Ectodermal cell (in vitro differentiated cells): ENCODE measurements at regions not wholly inside any gene's neighbourhood (a gene's known extent, or its start where the extent isn't known, plus 50 kb on each side); places are given as distances from the start of the nearest gene placed in this dataset.
"Not testable (repeated sequence)": the region's sequence is repeated elsewhere in the genome, so short reads cannot be mapped to it uniquely, and the experiment has no call there.

Experiments
- H3K27ac ChIP-seq: 2 replicates; pipeline ENCODE4 v1.7.0; 2013; ENCODE audit warnings: mild to moderate bottlenecking, low read depth, low read length; ENCODE audit not compliant: insufficient read depth, poor library complexity, severe bottlenecking
- H3K27me3 ChIP-seq: 2 replicates; pipeline ENCODE4 v1.7.0; 2013; ENCODE audit warnings: mild to moderate bottlenecking, low read length; ENCODE audit not compliant: insufficient read depth, control insufficient read depth, poor library complexity, severe bottlenecking
- H3K36me3 ChIP-seq: one replicate; pipeline ENCODE4 v1.7.0; 2013; ENCODE audit warnings: low read length; ENCODE audit not compliant: control insufficient read depth, insufficient read depth
- H3K4me1 ChIP-seq: one replicate; pipeline ENCODE4 v1.7.0; 2013; ENCODE audit warnings: low read length; ENCODE audit not compliant: control insufficient read depth, insufficient read depth
- H3K4me3 ChIP-seq: 2 replicates; pipeline ENCODE4 v1.7.0; 2013; ENCODE audit warnings: low read depth, low read length, control low read depth; ENCODE audit not compliant: insufficient read depth
- H3K9me3 ChIP-seq: 2 replicates; pipeline ENCODE4 v1.7.0; 2013; ENCODE audit warnings: mild to moderate bottlenecking, low read length, moderate library complexity; ENCODE audit not compliant: control insufficient read depth
- WGBS, 2 experiments: methylation state at CpG; one replicate each; pipeline ENCODE4 v1.1.7; 2013; ENCODE audit warnings: missing lambda C conversion rate in 2 of 2; 5-methylcytosine and 5-hydroxymethylcytosine counted together

GRCh38 chrX:122641136-122641535 lies 542.9 kb upstream of the GRIA3 start:
- H3K36me3 ChIP-seq: no peaks in the 10 kb centered on the region
- H3K9me3 ChIP-seq: no peaks in the 10 kb centered on the region
- no peaks in the 10 kb centered on the region for H3K4me1 ChIP-seq
- no peak overlapping the region for H3K27ac ChIP-seq
- H3K27me3 ChIP-seq: no peaks in the 10 kb centered on the region
- 100% methylated on average over 1 of the region's 2 CpGs; no CpG with 5 or more reads in 1 of the 2 experiments for WGBS, 2 experiments
- H3K4me3 ChIP-seq: no peak overlapping the region

GRCh38 chrX:122641826-122642225 lies 542.3 kb upstream of the GRIA3 start:
- Histone ChIP-seq H3K27ac (no peak overlapping the region), H3K36me3 (no peaks in the 10 kb centered on the region), H3K9me3 (no peaks in the 10 kb centered on the region), H3K4me3 (no peak overlapping the region), H3K4me1 (no peaks in the 10 kb centered on the region), H3K27me3 (no peaks in the 10 kb centered on the region)
- 91 to 99% methylated on average over 4 of the region's 4 CpGs for WGBS, 2 experiments

- 83 to 86% methylated on average over 9 to 11 of the region's 16 CpGs for WGBS, 2 experiments
Observed at GRCh38 chrX:122655256-122655655, 528.8 kb upstream of the GRIA3 start.

GRCh38 chrX:122666601-122667000 lies 517.5 kb upstream of the GRIA3 start:
- H3K27me3 ChIP-seq: no peaks in the 10 kb centered on the region
- no peaks in the 10 kb centered on the region for H3K4me1 ChIP-seq
- H3K36me3 ChIP-seq: no peaks in the 10 kb centered on the region
- H3K9me3 ChIP-seq: no peaks in the 10 kb centered on the region
- 82% methylated on average over 1 of the region's 1 CpG; no CpG with 5 or more reads in 1 of the 2 experiments for WGBS, 2 experiments
- H3K4me3 ChIP-seq: no peak overlapping the region
- no peak overlapping the region for H3K27ac ChIP-seq

More at GRCh38 chrX:122655256-122655655, 528.8 kb upstream of the GRIA3 start:
- H3K4me3 ChIP-seq, H3K36me3 ChIP-seq, H3K4me1 ChIP-seq, H3K27me3 ChIP-seq, H3K27ac ChIP-seq, H3K9me3 ChIP-seq: not testable (repeated sequence)

GRCh38 chrX:122667667-122668066 lies 516.4 kb upstream of the GRIA3 start:
- no peaks in the 10 kb centered on the region for H3K36me3 ChIP-seq
- no peaks in the 10 kb centered on the region for H3K9me3 ChIP-seq
- H3K4me3 ChIP-seq: no peak overlapping the region
- no peaks in the 10 kb centered on the region for H3K4me1 ChIP-seq
- H3K27me3 ChIP-seq: no peaks in the 10 kb centered on the region
- no peak overlapping the region for H3K27ac ChIP-seq
- WGBS, 2 experiments: 79 to 92% methylated on average over 2 to 3 of the region's 3 CpGs

- no peaks in the 10 kb centered on the region for H3K4me1 ChIP-seq
- no peak overlapping the region for H3K27ac ChIP-seq
- 100% methylated on average over 1 of the region's 1 CpG; no CpG with 5 or more reads in 1 of the 2 experiments for WGBS, 2 experiments
- no peaks in the 10 kb centered on the region for H3K27me3 ChIP-seq
- H3K9me3 ChIP-seq: no peaks in the 10 kb centered on the region
- no peaks in the 10 kb centered on the region for H3K36me3 ChIP-seq
- H3K4me3 ChIP-seq: no peak overlapping the region
Observed at GRCh38 chrX:122703762-122704161, 480.3 kb upstream of the GRIA3 start.

- H3K4me1 ChIP-seq: no peaks in the 10 kb centered on the region
- 42 to 44% methylated on average over 1 of the region's 1 CpG for WGBS, 2 experiments
- H3K9me3 ChIP-seq: no peaks in the 10 kb centered on the region
- H3K27ac ChIP-seq: no peak overlapping the region
- no peaks in the 10 kb centered on the region for H3K27me3 ChIP-seq
- no peaks in the 10 kb centered on the region for H3K36me3 ChIP-seq
- no peak overlapping the region for H3K4me3 ChIP-seq
Observed at GRCh38 chrX:122739770-122740169, 444.3 kb upstream of the GRIA3 start.

- Histone ChIP-seq H3K27me3 (no peaks in the 10 kb centered on the region), H3K36me3 (no peaks in the 10 kb centered on the region), H3K9me3 (no peaks in the 10 kb centered on the region), H3K27ac (no peak overlapping the region), H3K4me1 (no peaks in the 10 kb centered on the region), H3K4me3 (no peak overlapping the region)
- 91 to 95% methylated on average over 2 of the region's 3 CpGs for WGBS, 2 experiments
Observed at GRCh38 chrX:122770581-122770980, 413.5 kb upstream of the GRIA3 start.

GRCh38 chrX:122771933-122772332 lies 412.1 kb upstream of the GRIA3 start:
- Histone ChIP-seq H3K27ac (no peak overlapping the region), H3K4me3 (no peak overlapping the region), H3K4me1 (no peaks in the 10 kb centered on the region), H3K27me3 (no peaks in the 10 kb centered on the region), H3K36me3 (no peaks in the 10 kb centered on the region), H3K9me3 (no peaks in the 10 kb centered on the region)
- 93 to 94% methylated on average over 3 of the region's 4 CpGs for WGBS, 2 experiments

- Histone ChIP-seq H3K36me3 (no peaks in the 10 kb centered on the region), H3K9me3 (no peaks in the 10 kb centered on the region), H3K27me3 (no peaks in the 10 kb centered on the region), H3K4me3 (no peak overlapping the region), H3K4me1 (no peaks in the 10 kb centered on the region), H3K27ac (no peak overlapping the region)
- 79 to 92% methylated on average over 3 of the region's 3 CpGs for WGBS, 2 experiments
Observed at GRCh38 chrX:122777766-122778165, 406.3 kb upstream of the GRIA3 start.

- no peaks in the 10 kb centered on the region for H3K9me3 ChIP-seq
- no peaks in the 10 kb centered on the region for H3K4me1 ChIP-seq
- H3K4me3 ChIP-seq: no peak overlapping the region
- no peaks in the 10 kb centered on the region for H3K36me3 ChIP-seq
- H3K27ac ChIP-seq: no peak overlapping the region
- H3K27me3 ChIP-seq: no peaks in the 10 kb centered on the region
- 83 to 86% methylated on average over 1 to 2 of the region's 2 CpGs for WGBS, 2 experiments
Observed at GRCh38 chrX:122783918-122784317, 400.2 kb upstream of the GRIA3 start.
